ENCODE measurements at regions not wholly inside any gene's neighbourhood (a gene's known extent, or its start where the extent isn't known, plus 50 kb on each side); places are given as distances from the start of the nearest gene placed in this dataset.

DNA sequence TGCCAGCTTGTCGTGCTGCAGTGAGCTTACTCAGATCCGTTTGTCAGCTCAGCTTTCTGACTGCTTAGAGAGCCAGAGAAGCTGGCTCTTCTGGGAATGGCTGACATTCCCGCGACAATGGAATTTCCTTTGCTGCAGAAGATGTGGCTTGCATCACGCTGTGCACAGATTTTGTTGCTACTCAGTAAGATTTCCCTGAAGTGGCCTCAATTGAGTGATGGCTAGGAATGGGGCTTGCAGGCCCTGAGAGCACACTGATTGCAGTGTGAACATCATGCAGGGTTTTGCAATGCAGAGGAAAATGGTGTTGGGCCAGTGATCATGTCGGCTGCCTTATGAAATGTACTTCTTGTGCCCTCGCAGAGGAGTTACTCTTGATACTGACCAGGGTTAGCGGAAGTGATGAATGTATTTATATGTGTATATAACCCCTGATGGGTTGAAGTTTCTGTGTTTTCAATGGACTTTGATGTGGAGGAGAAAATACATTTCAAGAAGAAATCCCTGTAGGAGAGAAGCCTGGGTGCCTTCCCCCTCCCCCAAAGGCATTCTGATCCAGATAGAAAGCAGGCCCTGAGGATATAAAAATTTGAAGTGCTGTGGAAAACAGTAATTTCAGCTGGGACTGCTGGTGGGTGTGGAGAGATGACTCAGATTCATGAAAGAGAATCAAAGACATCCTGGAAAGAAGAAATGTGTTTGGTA lies 102.5 kb upstream of the PDZRN3 start:
- no peak for FAIRE-seq

DNA sequence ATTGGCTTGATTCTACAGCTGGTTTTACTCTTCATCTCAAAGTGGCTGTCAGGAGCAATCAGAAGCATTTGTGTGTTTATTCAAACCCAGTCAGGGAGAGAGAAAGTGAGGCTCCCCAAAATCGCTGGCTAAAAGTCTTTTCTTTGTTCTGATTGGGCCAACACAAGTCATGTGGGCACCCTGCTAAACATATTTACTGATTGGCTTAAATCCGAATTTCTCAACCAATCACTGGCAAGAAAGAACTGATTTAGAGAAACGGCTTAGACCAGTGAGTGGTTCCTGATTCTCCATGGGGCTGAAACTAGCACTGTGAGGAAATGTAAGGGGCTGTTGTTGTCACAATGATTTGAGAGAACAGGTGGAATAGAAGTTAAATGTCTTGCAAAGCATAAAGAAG lies 98.9 kb upstream of the PDZRN3 start:
- FAIRE-seq = no peak

DNA sequence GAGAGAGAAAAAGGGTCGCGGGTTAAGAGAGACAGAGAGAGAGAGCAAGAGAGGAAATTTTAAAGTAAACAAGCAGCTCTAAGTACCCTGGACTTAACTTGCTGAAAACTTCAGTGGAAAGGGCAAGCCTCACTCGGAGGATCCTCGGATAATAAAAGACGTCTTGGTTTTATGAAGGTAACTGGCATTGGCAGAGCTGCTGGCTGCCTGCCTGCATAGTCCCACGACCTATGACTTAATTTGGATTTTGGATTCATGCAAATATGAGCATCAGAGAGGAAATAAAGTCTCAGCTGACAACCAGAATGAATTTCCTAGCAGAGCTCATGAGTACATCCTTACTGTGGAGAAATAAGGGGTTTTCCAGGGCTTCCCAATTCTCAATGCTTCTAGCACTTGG lies 95.1 kb upstream of the PDZRN3 start:
- FAIRE-seq = no peak

DNA sequence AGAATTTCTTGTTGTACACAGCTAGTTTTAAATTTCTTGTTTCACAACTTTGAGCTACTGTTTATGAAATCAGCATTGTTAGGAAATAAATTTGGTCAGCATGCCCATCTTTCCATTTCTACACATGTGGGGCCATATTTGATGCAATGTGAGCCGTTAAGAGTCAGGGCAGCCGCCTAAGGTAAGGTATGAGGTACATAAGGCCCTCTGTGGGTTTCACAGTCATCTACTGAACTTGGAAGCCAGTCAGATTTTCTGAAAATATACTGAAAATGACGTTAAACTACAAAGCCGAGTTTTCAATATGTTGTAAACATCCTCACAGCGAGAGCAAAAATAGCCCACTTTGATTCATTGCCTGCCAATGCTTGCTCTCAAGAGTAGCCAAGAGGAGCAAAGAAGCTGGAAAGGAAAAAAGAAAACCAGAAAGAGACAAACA lies 94.7 kb upstream of the PDZRN3 start:
- no peak for FAIRE-seq

DNA sequence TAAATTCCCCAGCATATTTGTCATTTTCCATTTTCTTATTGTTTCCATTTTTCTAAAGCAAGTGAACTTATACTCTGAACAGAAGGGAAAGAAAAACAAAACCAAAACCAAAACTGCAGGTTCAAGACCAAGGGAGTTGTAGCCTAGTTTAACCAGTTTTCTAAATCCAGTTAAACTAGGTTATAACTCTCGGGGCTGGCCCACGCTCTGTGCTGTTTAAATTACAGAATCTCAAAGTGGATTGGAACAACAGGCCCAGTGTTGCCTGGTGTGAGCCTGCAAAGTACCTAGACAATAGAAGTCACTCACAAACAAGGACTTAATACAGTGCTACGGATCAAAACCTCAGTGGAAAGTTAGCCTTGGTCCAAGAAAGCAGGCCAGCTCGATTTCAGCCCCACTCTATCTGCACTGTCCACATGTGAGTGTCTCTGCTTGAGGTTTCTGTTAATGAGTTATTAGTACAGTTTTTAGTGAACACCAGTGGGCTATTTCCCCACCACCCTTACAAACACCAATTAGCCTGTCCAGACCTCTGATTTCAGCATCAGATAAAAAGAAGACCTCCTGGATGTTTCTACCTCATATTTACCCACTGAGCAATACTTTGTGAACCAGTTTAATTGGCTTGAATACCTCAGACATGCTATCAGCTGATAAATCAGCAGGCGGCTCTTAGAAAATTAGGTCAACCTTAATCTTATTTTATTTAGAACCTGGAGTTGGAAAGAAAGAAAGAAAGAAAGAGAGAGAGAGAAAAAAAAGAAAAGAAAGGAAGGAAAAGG lies 93.8 kb upstream of the PDZRN3 start:
- FAIRE-seq = no peak

DNA sequence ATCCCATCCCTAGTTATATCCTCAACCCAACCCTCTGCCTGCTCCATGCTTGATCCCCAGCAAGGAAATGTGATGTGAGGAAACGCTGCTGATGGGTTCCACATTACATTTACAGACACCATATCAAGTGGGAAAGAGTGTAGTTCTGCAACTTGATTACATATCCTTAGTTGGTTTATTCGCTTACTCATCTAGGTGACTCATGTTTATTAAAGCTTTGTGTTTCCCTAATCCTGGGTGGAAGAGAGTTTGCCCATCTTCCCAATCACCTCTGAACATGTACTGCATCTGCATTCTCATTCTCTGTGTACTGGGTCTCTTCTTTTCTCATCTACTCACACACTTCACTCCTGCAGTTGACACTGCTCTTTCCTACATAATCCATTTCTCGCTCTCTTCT lies 91.7 kb upstream of the PDZRN3 start:
- FAIRE-seq = no peak

DNA sequence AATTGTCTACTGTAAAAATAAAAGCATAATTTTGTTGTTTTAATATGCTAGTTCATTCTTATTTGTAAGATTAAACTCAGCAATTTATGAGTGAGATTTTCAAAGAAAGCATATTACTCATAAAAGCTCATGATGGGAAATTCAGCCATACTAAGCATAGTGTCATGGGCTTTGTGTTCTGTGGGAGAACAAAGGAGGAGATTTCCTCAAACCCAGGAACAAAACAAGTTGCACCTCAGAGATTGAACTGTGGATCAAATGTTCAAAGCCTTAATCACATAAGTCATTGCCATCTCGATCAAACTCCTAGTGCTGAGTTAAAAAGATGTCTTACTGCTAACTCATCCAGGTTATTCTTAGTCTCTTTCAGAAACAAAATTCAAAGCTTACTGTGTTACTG lies 85.6 kb upstream of the PDZRN3 start:
- no peak for FAIRE-seq

DNA sequence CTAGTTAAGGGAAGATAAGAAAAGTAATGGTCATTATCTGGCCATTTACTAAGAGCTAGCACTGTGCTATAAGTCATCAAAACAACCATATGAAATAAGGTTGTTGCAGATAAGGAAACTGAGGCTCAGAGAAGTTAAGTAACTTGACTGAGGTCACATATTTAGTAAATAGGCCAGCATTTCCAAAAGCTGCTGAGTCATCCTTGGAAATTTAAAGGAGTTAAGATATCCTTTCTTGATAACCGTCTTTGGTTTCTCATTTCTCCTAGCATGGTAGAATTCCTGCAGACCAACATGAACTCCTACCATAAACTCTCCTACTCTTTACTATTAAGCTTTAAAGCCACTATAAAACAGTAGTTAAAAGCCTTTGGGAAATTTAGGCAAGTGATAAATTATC lies 85.0 kb upstream of the PDZRN3 start:
- no peak for FAIRE-seq

DNA sequence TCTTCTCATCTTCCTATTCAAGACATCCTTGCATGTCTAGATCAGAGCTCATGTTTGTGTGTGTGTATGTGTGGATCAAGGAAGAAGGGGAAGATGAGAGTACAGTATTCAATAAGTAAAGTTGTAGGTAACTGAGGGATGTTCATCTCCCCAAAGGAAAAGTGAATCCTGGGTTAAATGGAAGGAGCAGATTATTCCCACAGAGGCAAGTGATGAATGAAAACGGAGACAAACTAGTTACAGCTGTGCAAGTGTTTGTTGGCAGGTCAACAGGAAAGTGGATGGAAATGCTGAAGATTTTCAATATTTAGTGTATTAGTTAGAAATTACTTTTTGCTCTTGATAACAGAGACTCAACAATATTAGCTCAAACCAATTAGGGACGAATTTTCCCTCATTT lies 84.2 kb upstream of the PDZRN3 start:
- FAIRE-seq = no peak

DNA sequence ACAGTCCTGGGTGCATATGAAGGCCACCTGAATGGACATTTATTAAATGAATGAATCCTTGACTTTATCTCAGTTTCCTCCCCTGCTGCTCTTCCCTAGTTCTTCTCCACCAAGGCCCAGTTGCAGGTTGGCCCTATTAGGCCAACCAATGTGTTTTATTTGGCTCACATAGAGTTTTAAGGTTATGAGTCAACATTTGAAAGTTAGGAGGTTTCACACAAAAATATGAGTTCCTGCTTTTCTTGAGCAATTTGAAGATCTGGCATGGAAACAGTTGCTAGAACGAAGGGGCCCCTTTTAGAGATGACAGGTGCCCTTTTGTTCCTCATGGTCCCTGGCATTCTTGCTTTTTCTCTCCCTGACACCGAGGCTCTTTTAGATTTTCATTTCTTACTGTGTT lies 83.0 kb upstream of the PDZRN3 start:
- FAIRE-seq = no peak

DNA sequence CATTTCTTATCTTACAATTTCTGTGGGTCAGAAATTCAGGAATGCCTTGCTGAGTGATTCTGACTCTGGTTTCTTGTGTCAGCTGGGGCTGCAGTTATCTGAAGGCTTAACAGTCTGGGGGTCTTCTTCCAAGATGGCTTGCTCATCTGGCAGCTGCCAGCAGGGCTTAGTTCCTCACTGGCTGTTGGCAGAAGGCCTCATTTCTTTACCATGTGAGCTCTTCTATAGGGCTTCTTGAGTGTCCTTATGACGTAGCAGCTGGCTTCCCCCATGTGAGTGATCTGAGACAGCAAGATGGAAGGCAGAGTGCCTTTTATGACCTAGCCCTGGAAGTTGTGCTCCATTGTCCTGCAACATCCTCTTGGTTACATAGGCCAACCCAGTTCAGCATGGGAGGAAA lies 82.0 kb upstream of the PDZRN3 start:
- no peak for FAIRE-seq

DNA sequence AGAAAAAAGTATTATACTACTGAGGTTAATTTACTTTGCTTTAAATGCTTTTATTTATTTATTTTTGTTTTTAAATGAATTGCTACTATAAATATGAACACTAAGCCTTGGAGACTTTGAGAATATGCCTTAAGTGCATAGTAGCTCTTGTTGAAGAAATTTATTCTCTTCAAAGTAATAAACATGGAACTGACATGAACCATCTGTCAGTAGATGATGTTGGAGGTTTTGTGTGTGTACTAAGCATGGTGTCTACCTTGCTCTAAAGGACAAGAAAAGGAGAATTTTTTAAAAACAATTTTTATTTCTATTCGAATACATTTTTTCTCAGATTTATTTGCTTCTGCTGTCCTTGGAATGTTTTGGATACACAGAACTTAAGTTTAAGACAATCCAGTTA lies 81.1 kb upstream of the PDZRN3 start:
- peak; percentile 88 for FAIRE-seq

DNA sequence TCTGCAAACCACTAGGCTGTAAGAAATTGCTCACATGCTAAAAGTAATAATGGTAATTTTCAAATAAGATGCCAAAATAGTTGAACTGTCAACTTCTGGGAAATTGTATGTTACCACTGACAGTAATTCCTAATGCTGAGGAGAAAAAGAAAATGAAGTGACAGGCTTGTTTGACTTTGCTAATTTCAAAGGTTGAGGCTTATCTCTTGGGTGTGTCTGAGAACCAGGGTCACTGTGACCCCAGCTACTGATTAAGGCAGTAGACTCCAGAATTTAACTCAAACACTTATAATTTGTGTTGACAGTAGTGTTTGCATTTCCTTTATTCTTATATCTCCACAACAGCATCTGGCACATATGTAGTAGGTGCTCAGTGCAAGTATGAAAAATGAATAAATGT lies 74.6 kb upstream of the PDZRN3 start:
- FAIRE-seq = no peak

DNA sequence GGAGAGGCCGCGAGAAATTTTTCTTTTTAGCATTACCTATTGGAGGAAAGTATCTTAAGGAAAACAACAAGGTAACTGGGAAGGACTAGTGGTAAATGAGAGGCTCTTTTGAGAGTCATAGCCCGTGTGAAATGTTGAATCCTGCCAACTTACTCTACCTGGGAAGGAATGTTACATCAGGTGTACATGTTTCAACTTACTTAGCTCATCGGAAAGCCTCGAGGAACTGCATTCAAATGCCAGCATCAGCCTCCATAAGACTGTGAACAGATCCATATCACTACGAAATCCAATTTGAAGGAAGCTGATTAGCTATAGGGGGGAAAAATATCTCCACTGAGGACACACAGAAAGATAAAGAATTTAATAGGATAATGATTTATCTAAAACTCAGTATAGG lies 72.3 kb upstream of the PDZRN3 start:
- no peak for FAIRE-seq

DNA sequence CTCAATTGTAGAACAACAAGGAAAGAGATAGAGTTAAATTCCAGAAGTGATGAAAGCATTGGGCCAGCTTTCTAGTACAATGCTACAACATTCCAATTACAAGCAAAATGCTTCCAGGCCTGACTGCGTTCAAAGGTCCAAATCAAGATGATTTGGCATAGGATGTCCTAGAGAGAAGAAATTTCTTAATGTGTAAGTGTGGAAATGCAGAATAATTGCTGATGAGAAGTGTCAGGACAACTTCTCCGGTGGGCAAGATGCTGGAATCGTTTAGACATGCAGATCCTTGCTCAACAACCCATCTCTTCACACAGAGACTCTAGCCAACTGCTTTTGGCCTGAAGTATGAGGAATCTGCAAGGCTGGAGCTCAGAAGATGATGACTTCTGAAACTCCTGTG lies 71.1 kb upstream of the PDZRN3 start:
- no peak for FAIRE-seq

DNA sequence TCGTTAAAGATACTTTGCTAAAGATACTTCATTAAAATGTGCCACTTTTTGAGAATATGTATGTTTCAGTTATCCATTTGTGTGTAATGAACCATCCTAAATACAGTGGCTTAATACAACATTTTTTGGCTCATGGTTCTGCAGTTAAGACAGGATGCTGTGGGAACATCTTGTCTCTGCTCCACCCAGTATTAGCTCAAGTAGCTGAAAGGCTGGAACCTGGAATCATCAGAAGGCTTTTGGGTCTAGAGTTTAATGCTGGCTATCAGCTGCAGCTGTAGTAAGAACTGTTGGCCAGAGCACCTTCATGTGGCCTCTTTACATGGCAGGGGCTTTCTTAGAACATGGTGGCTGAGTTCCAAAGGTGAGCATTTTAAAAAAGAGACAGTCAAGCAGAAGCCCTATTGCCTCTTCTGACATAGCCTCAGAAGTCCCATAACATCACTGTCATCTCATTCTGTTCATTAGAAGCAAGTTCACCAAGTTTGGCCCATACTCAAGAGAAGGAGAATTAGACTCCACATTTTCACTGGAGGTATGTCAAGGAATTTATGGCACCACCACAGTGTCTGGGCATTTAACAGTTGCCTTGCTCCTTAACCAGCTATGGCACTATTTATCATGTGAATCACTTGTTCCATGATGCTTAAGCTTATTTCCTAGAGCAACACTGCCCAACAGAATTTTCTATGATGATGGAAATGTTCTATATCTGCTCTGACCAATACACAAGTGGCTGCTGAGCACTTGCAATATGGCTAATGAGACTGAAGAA lies 70.4 kb upstream of the PDZRN3 start:
- FAIRE-seq = no peak

DNA sequence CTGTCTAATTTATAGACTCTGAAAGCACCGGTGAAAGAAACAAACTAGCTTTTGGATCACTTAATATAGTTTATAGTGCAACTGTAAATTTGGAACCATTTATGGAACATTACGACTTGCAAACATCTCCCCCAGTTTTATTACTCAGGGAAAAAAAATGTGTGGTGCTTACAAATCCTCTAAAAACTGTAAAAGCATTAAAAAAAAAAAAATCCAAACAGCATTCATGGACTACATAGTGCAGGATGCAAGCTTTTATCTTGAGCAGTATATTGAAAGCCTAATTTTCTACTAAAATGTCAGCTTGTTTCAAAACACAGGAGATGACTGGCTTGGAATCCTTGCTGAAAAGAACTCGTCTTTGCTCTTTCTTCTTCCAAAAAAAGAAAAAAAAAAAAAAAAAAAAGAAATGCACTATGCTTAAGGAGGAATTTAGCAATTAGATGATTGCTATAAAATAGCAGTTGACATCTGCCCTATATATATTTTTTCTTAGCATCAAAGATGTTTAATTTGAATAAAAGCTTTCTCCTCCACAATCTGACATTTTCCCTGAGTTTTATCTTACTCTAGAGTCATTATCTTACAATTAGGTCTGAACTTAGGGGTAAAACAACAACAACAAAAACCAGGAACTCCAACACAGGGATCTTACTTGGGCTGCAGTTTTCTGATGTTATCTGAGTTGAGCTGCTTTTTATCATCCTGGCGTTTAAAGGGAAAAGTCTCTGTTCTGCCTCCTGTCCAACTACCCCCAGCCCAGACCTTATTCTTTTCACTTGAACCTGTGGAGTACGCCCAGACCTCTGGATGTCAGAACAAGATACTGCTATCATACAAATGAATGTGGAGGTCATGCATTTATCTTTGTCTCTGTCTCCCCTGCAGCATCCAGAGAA lies 62.6 kb upstream of the PDZRN3 start:
- FAIRE-seq = no peak

DNA sequence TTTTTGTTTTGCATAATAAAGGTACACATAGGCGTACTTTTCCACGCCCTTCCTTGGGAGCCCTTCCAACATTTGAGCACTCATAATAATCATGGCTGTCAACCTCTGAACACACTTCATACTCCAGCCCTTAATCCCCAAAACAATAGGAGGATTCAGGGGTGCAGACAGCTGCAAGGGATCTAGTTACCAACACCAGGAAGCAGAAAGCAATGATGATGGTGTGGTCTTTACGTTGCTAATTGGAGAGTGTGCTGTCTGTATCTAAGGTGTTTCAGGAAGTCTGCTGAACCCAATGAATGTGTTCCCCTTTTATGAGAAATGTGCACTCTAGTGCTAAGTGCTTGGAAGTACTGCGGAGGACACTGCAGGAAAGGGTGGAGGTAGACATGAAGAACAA lies 60.3 kb upstream of the PDZRN3 start:
- no peak for FAIRE-seq

DNA sequence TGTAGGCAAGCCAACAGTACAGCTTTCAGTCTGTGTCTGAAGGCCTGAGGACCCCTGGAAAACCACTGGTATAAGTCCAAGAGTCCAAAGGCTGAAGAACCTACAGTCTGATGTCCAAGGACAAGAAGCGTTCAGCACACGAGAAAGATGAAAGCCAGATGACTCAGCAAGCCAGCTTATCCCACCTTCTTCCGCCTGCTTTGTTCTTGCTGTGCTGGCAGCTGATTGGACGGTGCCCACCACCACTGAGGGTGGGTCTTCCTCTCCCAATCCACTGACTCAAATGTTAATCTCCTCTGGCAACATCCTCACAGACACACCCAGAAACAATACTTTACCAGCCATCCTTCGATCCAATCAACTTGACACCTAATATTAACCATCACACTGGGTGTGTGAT lies 59.0 kb upstream of the PDZRN3 start:
- no peak for FAIRE-seq

DNA sequence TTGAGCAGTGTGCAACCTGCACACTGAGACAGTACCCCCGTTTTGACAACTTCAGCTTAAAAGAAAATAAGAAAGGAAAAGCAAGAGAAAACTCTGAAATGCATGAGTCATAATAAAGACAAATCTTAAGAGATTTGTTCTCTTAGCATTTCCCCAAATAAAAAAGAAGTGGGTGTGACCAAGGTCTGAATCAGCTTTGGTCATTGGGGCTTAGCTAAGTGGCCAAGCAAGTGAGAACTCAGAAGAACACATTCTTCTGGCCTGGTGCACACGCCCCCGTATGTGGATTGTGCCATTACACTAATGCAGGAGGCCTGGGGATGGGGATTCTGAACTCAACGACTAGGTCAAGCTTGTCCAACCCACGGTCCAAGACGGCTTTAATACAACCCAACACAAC lies 56.9 kb upstream of the PDZRN3 start:
- FAIRE-seq = no peak

DNA sequence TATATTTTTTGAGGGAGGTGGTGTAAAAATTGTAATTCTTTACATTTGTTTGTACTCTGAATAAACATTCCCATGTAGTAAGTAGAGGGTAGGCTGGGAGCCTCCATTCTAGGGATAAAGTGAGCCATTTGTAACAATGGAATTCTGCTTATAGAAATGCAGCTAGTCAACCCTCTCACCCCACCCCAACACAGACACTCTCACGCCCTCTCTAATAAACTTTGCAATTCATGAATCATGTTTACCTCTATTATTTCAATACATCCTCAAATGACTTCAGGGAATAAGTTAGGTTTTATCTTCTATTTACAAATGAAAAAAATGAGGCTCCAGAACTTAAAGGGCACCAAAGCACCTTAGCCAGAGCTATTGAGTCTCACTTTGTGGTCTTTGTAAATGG lies 56.5 kb upstream of the PDZRN3 start:
- FAIRE-seq = no peak

DNA sequence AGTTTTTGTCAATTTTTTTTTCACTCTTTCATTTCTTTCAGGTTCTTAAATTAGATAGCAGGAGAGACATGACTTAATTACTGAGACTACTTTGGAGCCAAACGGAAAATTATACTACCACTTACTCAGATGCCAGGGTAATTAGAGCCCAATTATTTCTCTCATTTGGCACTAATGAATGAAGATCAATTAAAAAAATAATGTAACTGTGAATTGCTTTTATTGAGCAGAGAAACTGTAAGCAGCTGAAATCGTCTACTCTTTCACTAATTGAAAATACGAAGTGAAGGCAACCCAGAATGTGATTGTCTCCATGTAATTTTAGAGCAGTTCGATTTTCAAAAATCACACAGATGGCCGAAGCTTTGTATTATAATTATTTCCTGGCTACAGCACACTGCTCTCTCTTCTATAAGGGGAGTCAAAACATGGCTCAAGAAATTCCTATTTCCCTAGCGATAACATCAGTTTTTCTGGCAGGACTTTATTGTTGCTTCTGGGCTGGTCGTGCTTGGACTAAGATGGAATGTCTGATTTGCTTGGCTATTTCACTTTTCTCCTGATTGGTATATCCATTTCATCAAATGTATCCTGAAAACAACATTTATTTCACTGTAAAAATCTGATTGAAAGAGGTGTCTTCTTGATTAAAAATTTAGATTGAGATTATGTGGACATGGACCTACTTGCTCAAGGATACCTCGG lies 55.8 kb upstream of the PDZRN3 start:
- FAIRE-seq = no peak

Measured in islet of Langerhans (tissue), 1 donor.